K562 (cell line): ENCODE measurements at regions not wholly inside any gene's neighbourhood (a gene's known extent, or its start where the extent isn't known, plus 50 kb on each side); places are given as distances from the start of the nearest gene placed in this dataset.

ENCODE experiments used
- ATAC-seq: fragments of 200-7000 bp; cut with Tn5 transposase; 3 replicates; pipeline ENCODE4 v1.9.1; 2020; ENCODE audit warnings: moderate library complexity
- BruUV-seq: library from RNA; stranded (reverse); fragments of 400-500 nt; replicated peaks from 2 replicates; lab custom pipeline; 2021; lab: Mats Ljungman, UMichigan
- CTCF ChIA-PET: fragments of 300-600 bp; formaldehyde crosslinking; extraction: SDS; loops from one replicate; lab custom pipeline; 2021; ENCODE audit warnings: low intra/inter-chr PET ratio; lab: Yijun Ruan, JAX
- POLR2A ChIA-PET: fragments of 300-600, 350-650 bp; sonication (Branson Sonifier 250); formaldehyde crosslinking; extraction: SDS; loops from one replicate; lab custom pipeline; 2021; ENCODE audit warnings: antibody characterized with exemption, inconsistent platforms; lab: Yijun Ruan, JAX
- DNase-seq, 4 experiments: peaks; one replicate each; pipeline versions ENCODE4 v3.0.0 to v3.0.0-alpha.2; 2011 to 2018; ENCODE audit warnings: low spot score in 3 of 4, mixed read lengths in 3 of 4; ENCODE audit errors: extremely low read depth in 1 of 4
- FAIRE-seq: peaks from 2 replicates; lab custom pipeline; 2011; peaks lifted over from hg19 to GRCh38; lab: Jason Lieb, UNC
- H2AFZ ChIP-seq: 2 replicates; pipeline ENCODE4 v1.6.0; 2011; ENCODE audit warnings: low read depth, low read length, control low read depth, inconsistent platforms
- H3K27ac ChIP-seq: fragments of 200-600 bp; 3 replicates; pipeline ENCODE4 v1.8.0; 2011; ENCODE audit warnings: low read depth, mild to moderate bottlenecking, control low read depth, inconsistent platforms, low read length, moderate library complexity, mixed read lengths; ENCODE audit errors: extremely low read depth
- H3K27me3 ChIP-seq, 2 experiments: fragments of 300-600 bp in 1 of 2; 2 replicates in 1 of 2; 3 replicates in 1 of 2; pipeline versions ENCODE4 v1.6.0 to v1.8.0; 2011; ENCODE audit warnings: inconsistent platforms in 2 of 2, low read length in 2 of 2, mild to moderate bottlenecking in 1 of 2, mixed read lengths in 1 of 2, moderate library complexity in 1 of 2; ENCODE audit not compliant: control insufficient read depth in 2 of 2, insufficient read depth in 2 of 2
- H3K36me3 ChIP-seq: fragments of 300-600 bp; 3 replicates; pipeline ENCODE4 v1.8.0; 2011; ENCODE audit warnings: mild to moderate bottlenecking, low read length, inconsistent platforms; ENCODE audit not compliant: control insufficient read depth, insufficient read depth
- H3K4me1 ChIP-seq, 2 experiments: fragments of 200-600 bp in 1 of 2; replicated peaks in 1 of 2; 2 replicates in 1 of 2; 3 replicates in 1 of 2; pipeline versions ENCODE4 v1.5.1 to v1.8.0; 2011; ENCODE audit warnings: inconsistent platforms in 2 of 2, low read length in 2 of 2, mild to moderate bottlenecking in 1 of 2, mixed read lengths in 1 of 2, moderate library complexity in 1 of 2; ENCODE audit not compliant: control insufficient read depth in 2 of 2, insufficient read depth in 2 of 2
- H3K4me2 ChIP-seq: 2 replicates; pipeline ENCODE4 v1.6.1; 2011; ENCODE audit warnings: low read length, control low read depth, inconsistent platforms, mixed read lengths; ENCODE audit not compliant: insufficient read depth
- H3K4me3 ChIP-seq: fragments of 200-600 bp; sonication (generic), shearing (Covaris generic); 2 replicates; pipeline ENCODE4 v1.5.1; 2016; ENCODE audit warnings: control low read depth, inconsistent platforms
- H3K79me2 ChIP-seq: fragments of 200-600 bp; 3 replicates; pipeline ENCODE4 v1.8.0; 2011; ENCODE audit warnings: low read length, inconsistent platforms; ENCODE audit not compliant: control insufficient read depth, insufficient read depth
- H3K9ac ChIP-seq, 2 experiments: 2 replicates each; pipeline versions ENCODE4 v1.6.0 to v1.6.1; 2011; ENCODE audit warnings: low read depth in 2 of 2, low read length in 2 of 2, control low read depth in 1 of 2, inconsistent platforms in 1 of 2, mild to moderate bottlenecking in 1 of 2, mixed read lengths in 1 of 2; ENCODE audit not compliant: insufficient read depth in 1 of 2
- H3K9me1 ChIP-seq: one replicate; pipeline ENCODE4 v1.6.0; 2011; ENCODE audit warnings: inconsistent platforms, mild to moderate bottlenecking, low read length, moderate library complexity; ENCODE audit not compliant: control insufficient read depth, insufficient read depth
- H3K9me3 ChIP-seq: replicated peaks from 2 replicates; pipeline ENCODE4 v1.5.1; 2011; ENCODE audit warnings: low read depth, low read length, inconsistent platforms; ENCODE audit not compliant: control insufficient read depth, insufficient read depth
- H4K20me1 ChIP-seq: replicated peaks from 2 replicates; pipeline ENCODE4 v1.6.1; 2011; ENCODE audit warnings: low read length, inconsistent platforms, mixed read lengths; ENCODE audit not compliant: control insufficient read depth, insufficient read depth
- DACH1 ChIP-seq: fragments of 450-650 bp; IDR thresholded peaks from 2 replicates; pipeline ENCODE4 v1.6.1; 2018; ENCODE audit not compliant: partially characterized antibody
- ETS2 ChIP-seq: IDR thresholded peaks from 2 replicates; pipeline ENCODE4 v1.6.1; 2016; ENCODE audit warnings: borderline replicate concordance, missing genetic modification characterization, mild to moderate bottlenecking, moderate library complexity, missing compliant biosample characterization; ENCODE audit not compliant: poor library complexity, severe bottlenecking
- GTF2A2 ChIP-seq: IDR thresholded peaks from 2 replicates; pipeline ENCODE4 v1.6.1; 2016; ENCODE audit warnings: mild to moderate bottlenecking, missing genetic modification characterization, missing compliant biosample characterization
- HNRNPH1 ChIP-seq: fragments of 200-400 bp; formaldehyde crosslinking; optimal IDR thresholded peaks from 2 replicates; pipeline ENCODE3; 2017; ENCODE audit warnings: low read depth, mild to moderate bottlenecking, low read length, moderate library complexity
- MCM3 ChIP-seq: fragments of 450-650 bp; IDR thresholded peaks from 2 replicates; pipeline ENCODE4 v1.6.1; 2016
- NR4A1 ChIP-seq, 2 experiments: fragments of 250-450 bp in 1 of 2; fragments of 450-650 bp in 1 of 2; sonication (Bioruptor Pico) in 1 of 2; IDR thresholded peaks; 2 replicates each; pipeline versions ENCODE4 v1.4.0 to v1.6.1; 2016 to 2020; ENCODE audit warnings: mild to moderate bottlenecking in 2 of 2, missing compliant biosample characterization in 1 of 2, missing genetic modification characterization in 1 of 2, moderate library complexity in 1 of 2
- PHF8 ChIP-seq: fragments of 200-600 bp; sonication (generic); IDR thresholded peaks from 2 replicates; pipeline ENCODE4 v1.6.1; 2012; ENCODE audit warnings: mixed run types, mild to moderate bottlenecking, inconsistent platforms, low read length, moderate library complexity, borderline replicate concordance
- POLR2AphosphoS2 ChIP-seq: IDR thresholded peaks from 2 replicates; pipeline ENCODE4 v1.6.1; 2012; ENCODE audit warnings: low read length, improper control_type of control experiment
- TCF7L2 ChIP-seq: fragments of 150-350 bp; IDR thresholded peaks from 2 replicates; pipeline ENCODE4 v1.6.1; 2016; ENCODE audit warnings: low read depth, mild to moderate bottlenecking, low read length, moderate library complexity
- TRIM24 ChIP-seq, 2 experiments: fragments of 450-650 bp; IDR thresholded peaks; 2 replicates each; pipeline ENCODE4 v1.6.1; 2016
- ZBTB17 ChIP-seq: fragments of 450-650 bp; formaldehyde crosslinking; IDR thresholded peaks from 2 replicates; pipeline ENCODE4 v1.4.0; 2020; ENCODE audit warnings: mild to moderate bottlenecking
- ZEB2 ChIP-seq: fragments of 450-650 bp; IDR thresholded peaks from 2 replicates; pipeline ENCODE4 v1.6.1; 2016
- ZNF175 ChIP-seq: fragments of 200-800 bp; sonication (Bioruptor generic); IDR thresholded peaks from 2 replicates; pipeline ENCODE4 v1.6.1; 2016; ENCODE audit warnings: low read depth, mild to moderate bottlenecking, missing genetic modification characterization, missing compliant biosample characterization
- in situ Hi-C: fragments of 300-500 bp; cut with MboI; formaldehyde crosslinking; loops from 4 replicates; pipeline ENCODE4 v1.15.0; 2018; ENCODE audit warnings: inconsistent platforms, mixed read lengths
- intact Hi-C: fragments of 100-400 bp; cut with micrococcal nuclease; formaldehyde crosslinking; loops from 2 replicates; pipeline ENCODE4 v1.14.2; 2022
- TF ChIP-seq, protein P1 (sequence below): fragments of 250-450 bp; sonication (Bioruptor Pico); IDR thresholded peaks from 2 replicates; pipeline ENCODE4 v1.9.0; 2021; ENCODE audit warnings: mild to moderate bottlenecking, inconsistent platforms
- TF ChIP-seq, protein P2 (sequence below): fragments of 250-450 bp; sonication (Bioruptor Pico); IDR thresholded peaks from 2 replicates; pipeline ENCODE4 v1.5.0; 2022; ENCODE audit warnings: mild to moderate bottlenecking
- TF ChIP-seq, protein P3 (sequence below): sonication (generic); formaldehyde crosslinking; IDR thresholded peaks from 2 replicates; pipeline ENCODE4 v1.8.0; 2022; ENCODE audit warnings: missing genetic modification reagents, mild to moderate bottlenecking, borderline replicate concordance
- TF ChIP-seq, protein P4 (sequence below), 2 experiments: IDR thresholded peaks; 2 replicates each; pipeline ENCODE4 v1.6.1; 2012; ENCODE audit warnings: improper control_type of control experiment in 2 of 2, low read depth in 2 of 2, low read length in 2 of 2, borderline replicate concordance in 1 of 2

DNA sequence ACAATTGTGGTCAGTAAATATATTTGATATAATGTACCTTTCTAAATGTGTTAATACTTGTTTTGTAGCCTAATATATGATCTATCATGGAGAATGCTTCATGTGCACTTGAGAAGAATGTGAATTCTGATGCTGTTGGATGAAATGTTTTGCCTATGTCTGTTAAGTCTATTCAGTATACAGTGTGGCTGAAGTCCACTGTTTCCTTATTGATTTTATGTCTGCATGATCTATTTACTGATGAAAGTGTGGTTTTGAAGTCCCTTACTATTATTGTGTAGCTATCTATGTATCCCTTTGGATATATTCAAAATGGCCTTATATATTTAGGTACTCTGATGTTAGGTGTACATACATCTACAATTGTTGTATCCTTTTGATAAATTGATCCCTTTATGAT, 515.8 kb upstream of the EPHA5 start:
- intact Hi-C loops = no loop called here
- Histone ChIP-seq H3K9me1 (no peaks in the 10 kb centered on the region), H3K4me2 (no peak overlapping the region), H4K20me1 (no peaks in the 10 kb centered on the region), H3K27ac (no peak overlapping the region), H3K27me3 (no peaks in the 10 kb centered on the region), H3K36me3 (no peaks in the 10 kb centered on the region), H3K79me2 (no peaks in the 10 kb centered on the region), H3K9me3 (0 out of 2 replicates have a peak, but pooled peaks cover 3% of the 10 kb centered on the region), H3K4me1 (no peaks in the 10 kb centered on the region), H2AFZ (no peak overlapping the region), H3K9ac (no peak overlapping the region), H3K4me3 (no peak overlapping the region)
- in situ Hi-C loops = no loop called here
- CTCF ChIA-PET = no interaction called here
- ATAC-seq = no peak
- DNase-seq = no peak
- BruUV-seq = no TSS peak
- POLR2A ChIA-PET = no interaction called here
- FAIRE-seq = no peak
- no peak for TF ChIP-seq NR4A1 (CRISPR knock-in tag; IDR thresholded peaks at IDR 0.05)
- TF ChIP-seq NR4A1 (tag; IDR thresholded peaks at IDR 0.05) = no peak
- TF ChIP-seq, protein P1, sequence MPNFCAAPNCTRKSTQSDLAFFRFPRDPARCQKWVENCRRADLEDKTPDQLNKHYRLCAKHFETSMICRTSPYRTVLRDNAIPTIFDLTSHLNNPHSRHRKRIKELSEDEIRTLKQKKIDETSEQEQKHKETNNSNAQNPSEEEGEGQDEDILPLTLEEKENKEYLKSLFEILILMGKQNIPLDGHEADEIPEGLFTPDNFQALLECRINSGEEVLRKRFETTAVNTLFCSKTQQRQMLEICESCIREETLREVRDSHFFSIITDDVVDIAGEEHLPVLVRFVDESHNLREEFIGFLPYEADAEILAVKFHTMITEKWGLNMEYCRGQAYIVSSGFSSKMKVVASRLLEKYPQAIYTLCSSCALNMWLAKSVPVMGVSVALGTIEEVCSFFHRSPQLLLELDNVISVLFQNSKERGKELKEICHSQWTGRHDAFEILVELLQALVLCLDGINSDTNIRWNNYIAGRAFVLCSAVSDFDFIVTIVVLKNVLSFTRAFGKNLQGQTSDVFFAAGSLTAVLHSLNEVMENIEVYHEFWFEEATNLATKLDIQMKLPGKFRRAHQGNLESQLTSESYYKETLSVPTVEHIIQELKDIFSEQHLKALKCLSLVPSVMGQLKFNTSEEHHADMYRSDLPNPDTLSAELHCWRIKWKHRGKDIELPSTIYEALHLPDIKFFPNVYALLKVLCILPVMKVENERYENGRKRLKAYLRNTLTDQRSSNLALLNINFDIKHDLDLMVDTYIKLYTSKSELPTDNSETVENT (CRISPR knock-in tag) = no peak
- TF ChIP-seq POLR2AphosphoS2 = no peak
- no peak for TF ChIP-seq ZNF175 (CRISPR knock-in tag)
- no peak for TF ChIP-seq PHF8
- TF ChIP-seq HNRNPH1 = no peak
- TF ChIP-seq ZEB2 = no peak
- TF ChIP-seq MCM3 = no peak
- TF ChIP-seq, protein P2, sequence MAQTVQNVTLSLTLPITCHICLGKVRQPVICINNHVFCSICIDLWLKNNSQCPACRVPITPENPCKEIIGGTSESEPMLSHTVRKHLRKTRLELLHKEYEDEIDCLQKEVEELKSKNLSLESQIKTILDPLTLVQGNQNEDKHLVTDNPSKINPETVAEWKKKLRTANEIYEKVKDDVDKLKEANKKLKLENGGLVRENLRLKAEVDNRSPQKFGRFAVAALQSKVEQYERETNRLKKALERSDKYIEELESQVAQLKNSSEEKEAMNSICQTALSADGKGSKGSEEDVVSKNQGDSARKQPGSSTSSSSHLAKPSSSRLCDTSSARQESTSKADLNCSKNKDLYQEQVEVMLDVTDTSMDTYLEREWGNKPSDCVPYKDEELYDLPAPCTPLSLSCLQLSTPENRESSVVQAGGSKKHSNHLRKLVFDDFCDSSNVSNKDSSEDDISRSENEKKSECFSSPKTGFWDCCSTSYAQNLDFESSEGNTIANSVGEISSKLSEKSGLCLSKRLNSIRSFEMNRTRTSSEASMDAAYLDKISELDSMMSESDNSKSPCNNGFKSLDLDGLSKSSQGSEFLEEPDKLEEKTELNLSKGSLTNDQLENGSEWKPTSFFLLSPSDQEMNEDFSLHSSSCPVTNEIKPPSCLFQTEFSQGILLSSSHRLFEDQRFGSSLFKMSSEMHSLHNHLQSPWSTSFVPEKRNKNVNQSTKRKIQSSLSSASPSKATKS (CRISPR knock-in tag) = no peak
- TF ChIP-seq TCF7L2 = no peak
- no peak for TF ChIP-seq DACH1
- TF ChIP-seq, protein P3, sequence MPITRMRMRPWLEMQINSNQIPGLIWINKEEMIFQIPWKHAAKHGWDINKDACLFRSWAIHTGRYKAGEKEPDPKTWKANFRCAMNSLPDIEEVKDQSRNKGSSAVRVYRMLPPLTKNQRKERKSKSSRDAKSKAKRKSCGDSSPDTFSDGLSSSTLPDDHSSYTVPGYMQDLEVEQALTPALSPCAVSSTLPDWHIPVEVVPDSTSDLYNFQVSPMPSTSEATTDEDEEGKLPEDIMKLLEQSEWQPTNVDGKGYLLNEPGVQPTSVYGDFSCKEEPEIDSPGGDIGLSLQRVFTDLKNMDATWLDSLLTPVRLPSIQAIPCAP = no peak
- TF ChIP-seq, protein P4, sequence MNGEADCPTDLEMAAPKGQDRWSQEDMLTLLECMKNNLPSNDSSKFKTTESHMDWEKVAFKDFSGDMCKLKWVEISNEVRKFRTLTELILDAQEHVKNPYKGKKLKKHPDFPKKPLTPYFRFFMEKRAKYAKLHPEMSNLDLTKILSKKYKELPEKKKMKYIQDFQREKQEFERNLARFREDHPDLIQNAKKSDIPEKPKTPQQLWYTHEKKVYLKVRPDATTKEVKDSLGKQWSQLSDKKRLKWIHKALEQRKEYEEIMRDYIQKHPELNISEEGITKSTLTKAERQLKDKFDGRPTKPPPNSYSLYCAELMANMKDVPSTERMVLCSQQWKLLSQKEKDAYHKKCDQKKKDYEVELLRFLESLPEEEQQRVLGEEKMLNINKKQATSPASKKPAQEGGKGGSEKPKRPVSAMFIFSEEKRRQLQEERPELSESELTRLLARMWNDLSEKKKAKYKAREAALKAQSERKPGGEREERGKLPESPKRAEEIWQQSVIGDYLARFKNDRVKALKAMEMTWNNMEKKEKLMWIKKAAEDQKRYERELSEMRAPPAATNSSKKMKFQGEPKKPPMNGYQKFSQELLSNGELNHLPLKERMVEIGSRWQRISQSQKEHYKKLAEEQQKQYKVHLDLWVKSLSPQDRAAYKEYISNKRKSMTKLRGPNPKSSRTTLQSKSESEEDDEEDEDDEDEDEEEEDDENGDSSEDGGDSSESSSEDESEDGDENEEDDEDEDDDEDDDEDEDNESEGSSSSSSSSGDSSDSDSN (IDR thresholded peaks at IDR 0.05; ENCODE audit: borderline replicate concordance in 1 of 2, low read depth in 2 of 2, low read length in 2 of 2) = no peak
- TF ChIP-seq ETS2 = no peak
- no peak for TF ChIP-seq ZBTB17 (CRISPR knock-in tag)
- TF ChIP-seq GTF2A2 (tag) = no peak
- no peak for TF ChIP-seq TRIM24 (IDR thresholded peaks at IDR 0.05)
